PC-3 (cell line): ENCODE measurements at regions not wholly inside any gene's neighbourhood (a gene's known extent, or its start where the extent isn't known, plus 50 kb on each side); places are given as distances from the start of the nearest gene placed in this dataset.

Experiments
- ATAC-seq: fragments of 200-7000 bp; cut with Tn5 transposase; 2 replicates; pipeline ENCODE4 v1.9.1; 2020; ENCODE audit warnings: mild to moderate bottlenecking, moderate library complexity
- BruUV-seq: library from RNA; stranded (reverse); fragments of 400-500 nt; replicated peaks from 2 replicates; lab custom pipeline; 2021; lab: Mats Ljungman, UMichigan
- CTCF ChIA-PET: fragments of 300-600 bp; sonication (Branson Sonifier 250); formaldehyde crosslinking; loops from one replicate; lab custom pipeline; 2022; ENCODE audit warnings: antibody characterized with exemption; lab: Charles Lee
- POLR2A ChIA-PET: fragments of 300-600 bp; sonication (Branson Sonifier 250); formaldehyde crosslinking; loops from one replicate; lab custom pipeline; 2022; ENCODE audit warnings: antibody characterized with exemption; ENCODE audit not compliant: unreplicated experiment; lab: Charles Lee
- DNase-seq: peaks from one replicate; pipeline ENCODE4 v3.0.0-alpha.2; 2015
- H2AFZ ChIP-seq: fragments of 300-600 bp; sonication (generic); 2 replicates; pipeline ENCODE4 v1.6.0; 2016; ENCODE audit warnings: antibody characterized with exemption, low read length
- H3F3A ChIP-seq: fragments of 300-600 bp; sonication (generic); one replicate; pipeline ENCODE4 v1.6.0; 2017; ENCODE audit warnings: antibody characterized with exemption, low read length, control low read depth, mild to moderate bottlenecking; ENCODE audit not compliant: unreplicated experiment
- H3K27ac ChIP-seq: fragments of 300-600 bp; sonication (generic); 2 replicates; pipeline ENCODE4 v1.5.1; 2016; ENCODE audit warnings: mild to moderate bottlenecking, low read length
- H3K27me3 ChIP-seq: fragments of 300-600 bp; sonication (generic); 2 replicates; pipeline ENCODE4 v1.6.1; 2016; ENCODE audit warnings: low read length, mixed read lengths
- H3K36me3 ChIP-seq: fragments of 300-600 bp; sonication (generic); 2 replicates; pipeline ENCODE4 v1.6.1; 2016; ENCODE audit warnings: low read depth, mixed run types, low read length, mixed read lengths
- H3K4me1 ChIP-seq: fragments of 300-600 bp; sonication (generic); 2 replicates; pipeline ENCODE4 v1.5.1; 2016; ENCODE audit warnings: low read length; ENCODE audit not compliant: insufficient read depth
- H3K4me2 ChIP-seq: fragments of 300-600 bp; sonication (generic); 2 replicates; pipeline ENCODE4 v1.6.0; 2016; ENCODE audit warnings: low read length
- H3K4me3 ChIP-seq: fragments of 300-600 bp; sonication (generic); 2 replicates; pipeline ENCODE4 v1.5.1; 2016; ENCODE audit warnings: mild to moderate bottlenecking, low read length, mixed read lengths
- H3K79me2 ChIP-seq: fragments of 300-600 bp; sonication (generic); 2 replicates; pipeline ENCODE4 v1.6.1; 2017; ENCODE audit warnings: low read length, mixed read lengths
- H3K9ac ChIP-seq: fragments of 300-600 bp; sonication (generic); 2 replicates; pipeline ENCODE4 v1.6.0; 2016; ENCODE audit warnings: mild to moderate bottlenecking, low read length
- H3K9me2 ChIP-seq: fragments of 300-600 bp; sonication (generic); replicated peaks from 2 replicates; pipeline ENCODE4 v1.6.1; 2016; ENCODE audit warnings: mixed run types, low read length, mixed read lengths
- H3K9me3 ChIP-seq: fragments of 300-600 bp; sonication (generic); 2 replicates; pipeline ENCODE4 v1.6.1; 2016; ENCODE audit warnings: low read length, mixed read lengths
- H4K20me1 ChIP-seq: fragments of 300-600 bp; sonication (generic); 2 replicates; pipeline ENCODE4 v1.6.1; 2016; ENCODE audit warnings: low read length, mixed read lengths
- EZH2 ChIP-seq: fragments of 300-600 bp; sonication (generic); IDR thresholded peaks from one replicate; pipeline ENCODE4 v1.6.1; 2017; ENCODE audit warnings: antibody characterized with exemption, mild to moderate bottlenecking, low read length; ENCODE audit not compliant: unreplicated experiment
- EZH2phosphoT487 ChIP-seq: fragments of 300-600 bp; sonication (generic); IDR thresholded peaks from 2 replicates; pipeline ENCODE4 v1.6.1; 2018; ENCODE audit warnings: mild to moderate bottlenecking, antibody characterized with exemption, low read length, borderline replicate concordance
- intact Hi-C: fragments of 100-400 bp; cut with micrococcal nuclease; formaldehyde crosslinking; loops from 2 replicates; pipeline ENCODE4 v1.9.0; 2023
- TF ChIP-seq, protein P1 (sequence below): fragments of 300-600 bp; sonication (generic); conservative IDR thresholded peaks from 2 replicates; pipeline ENCODE4 v1.5.1; 2017; ENCODE audit warnings: antibody characterized with exemption, low read depth, mild to moderate bottlenecking, low read length

DNA sequence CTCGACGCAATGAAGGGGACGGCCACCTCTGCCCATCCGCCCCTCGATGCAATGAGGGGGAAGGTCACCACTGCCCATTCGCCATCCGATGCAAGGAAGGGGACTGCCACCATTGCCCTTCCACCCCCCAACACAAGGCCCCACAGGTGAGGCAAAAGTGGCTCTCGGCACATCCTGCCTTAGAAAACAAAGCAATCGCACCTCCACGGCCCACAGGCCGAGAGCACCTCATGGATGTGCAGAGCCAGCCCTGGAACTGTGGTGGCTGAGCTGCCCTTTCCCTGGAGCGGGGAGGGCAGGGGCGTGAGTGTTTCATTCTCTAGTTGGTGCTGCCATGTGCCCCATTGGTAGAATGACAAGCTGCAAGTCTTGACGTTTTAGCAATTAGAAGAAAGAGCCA, 320.6 kb upstream of the SALL3 start:
- no peaks in the 10 kb centered on the region for H3K9me2 ChIP-seq
- no peak overlapping the region for H2AFZ ChIP-seq
- BruUV-seq: no TSS peak
- ATAC-seq: no peak
- H4K20me1 ChIP-seq: no peaks in the 10 kb centered on the region
- no peak overlapping the region for H3K4me2 ChIP-seq
- TF ChIP-seq EZH2phosphoT487: no peak
- TF ChIP-seq EZH2: no peak
- TF ChIP-seq, protein P1, sequence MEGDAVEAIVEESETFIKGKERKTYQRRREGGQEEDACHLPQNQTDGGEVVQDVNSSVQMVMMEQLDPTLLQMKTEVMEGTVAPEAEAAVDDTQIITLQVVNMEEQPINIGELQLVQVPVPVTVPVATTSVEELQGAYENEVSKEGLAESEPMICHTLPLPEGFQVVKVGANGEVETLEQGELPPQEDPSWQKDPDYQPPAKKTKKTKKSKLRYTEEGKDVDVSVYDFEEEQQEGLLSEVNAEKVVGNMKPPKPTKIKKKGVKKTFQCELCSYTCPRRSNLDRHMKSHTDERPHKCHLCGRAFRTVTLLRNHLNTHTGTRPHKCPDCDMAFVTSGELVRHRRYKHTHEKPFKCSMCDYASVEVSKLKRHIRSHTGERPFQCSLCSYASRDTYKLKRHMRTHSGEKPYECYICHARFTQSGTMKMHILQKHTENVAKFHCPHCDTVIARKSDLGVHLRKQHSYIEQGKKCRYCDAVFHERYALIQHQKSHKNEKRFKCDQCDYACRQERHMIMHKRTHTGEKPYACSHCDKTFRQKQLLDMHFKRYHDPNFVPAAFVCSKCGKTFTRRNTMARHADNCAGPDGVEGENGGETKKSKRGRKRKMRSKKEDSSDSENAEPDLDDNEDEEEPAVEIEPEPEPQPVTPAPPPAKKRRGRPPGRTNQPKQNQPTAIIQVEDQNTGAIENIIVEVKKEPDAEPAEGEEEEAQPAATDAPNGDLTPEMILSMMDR: no peak
- H3K27ac ChIP-seq: no peak overlapping the region
- H3K79me2 ChIP-seq: no peaks in the 10 kb centered on the region
- POLR2A ChIA-PET: no interaction called here
- H3K9ac ChIP-seq: no peak overlapping the region
- H3K4me3 ChIP-seq: no peak overlapping the region
- no peaks in the 10 kb centered on the region for H3K4me1 ChIP-seq
- intact Hi-C loops: no loop called here
- no peaks in the 10 kb centered on the region for H3F3A ChIP-seq
- no peak for DNase-seq
- no peaks in the 10 kb centered on the region for H3K9me3 ChIP-seq
- H3K27me3 ChIP-seq: peaks cover 17% of the 10 kb centered on the region
- CTCF ChIA-PET: no interaction called here
- H3K36me3 ChIP-seq: no peaks in the 10 kb centered on the region

DNA sequence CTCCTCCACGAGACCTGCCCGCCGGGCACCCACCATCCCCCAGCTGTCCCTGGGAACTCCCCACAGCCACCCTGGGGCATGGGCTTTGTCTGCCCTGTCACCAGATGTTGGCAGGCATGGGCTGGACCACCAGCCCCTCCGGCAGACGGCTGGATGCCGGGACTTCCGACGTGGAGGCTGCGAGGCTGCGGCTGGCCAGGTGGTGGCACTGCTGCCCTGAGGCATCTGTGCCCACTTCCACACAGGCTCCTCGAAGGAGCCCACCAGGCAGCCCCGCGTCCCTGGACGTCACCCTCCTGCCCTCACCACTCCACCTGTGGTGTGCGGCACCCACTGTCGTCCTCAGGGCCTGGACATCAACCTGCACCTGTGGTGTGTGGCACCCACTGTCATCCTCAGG, 319.9 kb upstream of the SALL3 start:
- Histone ChIP-seq H3K9ac (no peak overlapping the region), H3K9me2 (no peaks in the 10 kb centered on the region), H3K79me2 (no peaks in the 10 kb centered on the region), H3K27me3 (peaks cover 18% of the 10 kb centered on the region), H3K9me3 (no peaks in the 10 kb centered on the region), H3K4me1 (no peaks in the 10 kb centered on the region), H3K4me2 (no peak overlapping the region), H3F3A (no peaks in the 10 kb centered on the region), H2AFZ (no peak overlapping the region), H3K36me3 (no peaks in the 10 kb centered on the region), H3K27ac (no peak overlapping the region), H3K4me3 (no peak overlapping the region), H4K20me1 (no peaks in the 10 kb centered on the region)
- no TSS peak for BruUV-seq
- POLR2A ChIA-PET: no interaction called here
- CTCF ChIA-PET: no interaction called here
- intact Hi-C loops: no loop called here
- TF ChIP-seq EZH2: no peak
- TF ChIP-seq, protein P1: peak; percentile 27; the same call in 1 of the 2 replicates
- TF ChIP-seq EZH2phosphoT487: no peak
- DNase-seq: no peak
- ATAC-seq: no peak

DNA sequence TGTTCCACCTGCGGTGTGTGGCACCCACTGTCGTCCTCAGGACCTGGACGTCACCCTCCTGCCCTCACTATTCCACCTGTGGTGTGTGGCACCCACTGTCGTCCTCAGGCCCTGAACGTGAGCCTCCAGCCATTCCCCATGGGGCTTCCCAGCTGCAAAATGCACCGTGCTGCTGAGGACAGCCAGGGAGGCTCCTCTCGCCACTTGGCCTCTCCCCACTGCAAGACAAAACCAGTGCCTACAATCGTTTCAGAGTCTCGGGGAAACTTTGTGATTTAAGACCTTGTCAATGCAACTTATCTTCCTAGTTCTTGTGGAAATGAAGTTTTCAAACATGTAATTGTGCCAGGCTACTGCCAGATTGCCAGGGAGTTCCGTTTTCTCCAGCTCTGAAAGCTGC, 319.3 kb upstream of the SALL3 start:
- Histone ChIP-seq H3K9me3 (no peaks in the 10 kb centered on the region), H3K4me3 (no peak overlapping the region), H3K4me1 (no peaks in the 10 kb centered on the region), H3K27ac (no peak overlapping the region), H3K9me2 (no peaks in the 10 kb centered on the region), H4K20me1 (no peaks in the 10 kb centered on the region), H3K9ac (no peak overlapping the region), H3F3A (no peaks in the 10 kb centered on the region), H2AFZ (no peak overlapping the region), H3K36me3 (no peaks in the 10 kb centered on the region), H3K4me2 (no peak overlapping the region), H3K79me2 (no peaks in the 10 kb centered on the region), H3K27me3 (peaks cover 18% of the 10 kb centered on the region)
- ATAC-seq (no peak), DNase-seq (no peak)
- no peak for TF ChIP-seq EZH2
- TF ChIP-seq, protein P1: no peak
- TF ChIP-seq EZH2phosphoT487: no peak
- ChIA-PET POLR2A (no interaction called here), CTCF (no interaction called here)
- no TSS peak for BruUV-seq
- intact Hi-C loops: no loop called here
